ENCODE measurements at regions not wholly inside any gene's neighbourhood (a gene's known extent, or its start where the extent isn't known, plus 50 kb on each side); places are given as distances from the start of the nearest gene placed in this dataset.
"Not testable (repeated sequence)": the region's sequence is repeated elsewhere in the genome, so short reads cannot be mapped to it uniquely, and the experiment has no call there.

DNA sequence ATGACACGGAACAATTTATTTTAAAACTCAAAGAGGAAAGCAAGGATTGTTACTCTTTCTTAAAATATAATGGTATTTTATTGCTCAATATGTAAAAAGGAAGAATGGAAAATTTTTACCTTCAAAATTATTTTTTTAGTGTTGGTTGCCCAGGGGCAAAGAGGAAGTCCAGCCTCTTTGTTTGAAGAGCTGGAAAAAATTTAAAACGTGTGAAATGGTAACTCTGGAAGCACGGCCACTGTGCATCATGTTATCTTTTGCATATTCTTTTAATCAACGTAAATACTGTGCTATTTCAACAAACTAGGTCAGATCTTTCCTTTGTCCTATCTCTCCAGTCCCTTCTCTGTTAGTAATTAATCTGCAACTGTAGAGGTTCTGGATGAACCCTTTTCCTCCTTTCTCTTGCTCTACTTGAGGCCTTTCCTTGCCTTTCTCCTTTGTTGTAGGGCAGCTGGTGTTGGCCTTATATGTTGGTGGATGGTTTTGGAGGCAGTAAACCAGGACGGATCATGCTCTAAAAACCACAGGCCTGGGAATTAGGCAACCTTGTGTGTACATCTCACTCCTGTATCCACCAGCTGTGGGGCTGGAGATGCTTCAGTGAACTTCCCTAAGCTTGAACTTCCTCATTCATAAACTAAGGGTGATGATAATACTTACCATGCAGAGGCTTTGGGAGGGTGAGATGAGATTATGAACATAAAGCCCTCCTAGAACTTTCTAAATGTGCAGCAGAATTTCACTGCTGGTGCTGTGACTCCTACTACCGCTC, 143.3 kb downstream of the PRL start:
- no peaks in the 10 kb centered on the region for H3K36me3 ChIP-seq (ENCODE audit: control insufficient read depth, insufficient read depth, low read length)
- H3K4me3 ChIP-seq (ENCODE audit: low read depth, low read length) = no peak overlapping the region
- TF ChIP-seq, protein P1, sequence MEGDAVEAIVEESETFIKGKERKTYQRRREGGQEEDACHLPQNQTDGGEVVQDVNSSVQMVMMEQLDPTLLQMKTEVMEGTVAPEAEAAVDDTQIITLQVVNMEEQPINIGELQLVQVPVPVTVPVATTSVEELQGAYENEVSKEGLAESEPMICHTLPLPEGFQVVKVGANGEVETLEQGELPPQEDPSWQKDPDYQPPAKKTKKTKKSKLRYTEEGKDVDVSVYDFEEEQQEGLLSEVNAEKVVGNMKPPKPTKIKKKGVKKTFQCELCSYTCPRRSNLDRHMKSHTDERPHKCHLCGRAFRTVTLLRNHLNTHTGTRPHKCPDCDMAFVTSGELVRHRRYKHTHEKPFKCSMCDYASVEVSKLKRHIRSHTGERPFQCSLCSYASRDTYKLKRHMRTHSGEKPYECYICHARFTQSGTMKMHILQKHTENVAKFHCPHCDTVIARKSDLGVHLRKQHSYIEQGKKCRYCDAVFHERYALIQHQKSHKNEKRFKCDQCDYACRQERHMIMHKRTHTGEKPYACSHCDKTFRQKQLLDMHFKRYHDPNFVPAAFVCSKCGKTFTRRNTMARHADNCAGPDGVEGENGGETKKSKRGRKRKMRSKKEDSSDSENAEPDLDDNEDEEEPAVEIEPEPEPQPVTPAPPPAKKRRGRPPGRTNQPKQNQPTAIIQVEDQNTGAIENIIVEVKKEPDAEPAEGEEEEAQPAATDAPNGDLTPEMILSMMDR (IDR thresholded peaks at IDR 0.05; ENCODE audit: insufficient read depth, low read length, poor library complexity, severe bottlenecking) = no peak
- no peaks in the 10 kb centered on the region for H3K27me3 ChIP-seq (ENCODE audit: control insufficient read depth, insufficient read depth, low read length)
- DNase-seq (ENCODE audit: low read depth) = peak; percentile 59

DNA sequence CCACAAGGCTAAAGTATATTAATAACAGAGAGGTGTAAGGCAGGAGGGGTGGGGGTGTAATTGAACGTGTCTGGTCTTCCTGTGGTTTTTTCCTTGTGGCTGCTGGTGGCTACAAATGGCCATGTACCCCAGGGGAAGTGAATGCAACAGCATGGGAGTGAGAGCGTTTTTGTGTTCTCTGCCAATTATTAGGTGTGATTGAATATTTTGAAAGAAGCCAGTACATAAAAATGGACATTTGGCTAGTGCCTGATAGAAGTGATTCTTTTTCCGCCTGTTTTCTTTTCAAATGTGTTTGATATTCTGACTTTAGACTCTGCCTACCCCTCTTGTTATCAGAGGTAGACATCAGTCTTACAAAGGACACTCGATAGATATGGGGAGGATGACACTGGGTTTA, 141.3 kb downstream of the PRL start:
- TF ChIP-seq, protein P1 (IDR thresholded peaks at IDR 0.05; ENCODE audit: insufficient read depth, low read length, poor library complexity, severe bottlenecking) = no peak
- no peaks in the 10 kb centered on the region for H3K36me3 ChIP-seq (ENCODE audit: control insufficient read depth, insufficient read depth, low read length)
- no peak for DNase-seq (ENCODE audit: low read depth)
- no peaks in the 10 kb centered on the region for H3K27me3 ChIP-seq (ENCODE audit: control insufficient read depth, insufficient read depth, low read length)
- H3K4me3 ChIP-seq (ENCODE audit: low read depth, low read length) = no peak overlapping the region

DNA sequence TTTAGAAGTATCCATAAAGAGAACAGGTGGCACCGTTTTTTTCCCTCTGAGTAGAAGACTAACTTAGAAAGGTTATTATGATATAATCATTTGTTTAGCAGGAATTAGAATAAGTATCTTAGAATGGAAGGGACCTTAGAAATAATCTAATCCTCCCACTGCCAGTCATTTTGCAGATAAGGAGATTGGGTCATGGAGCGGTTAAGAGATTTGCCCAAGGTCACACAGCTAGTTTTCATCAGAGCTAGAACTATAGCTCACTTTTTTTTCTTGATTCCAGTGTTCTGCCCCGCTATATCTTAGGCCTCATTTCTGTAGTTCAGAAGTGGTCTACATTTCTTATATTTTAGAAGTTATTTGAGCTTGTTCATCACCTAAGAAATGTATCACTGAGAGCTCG, 139.6 kb downstream of the PRL start:
- Histone ChIP-seq H3K27me3 (ENCODE audit: control insufficient read depth, insufficient read depth, low read length) (no peaks in the 10 kb centered on the region), H3K36me3 (ENCODE audit: control insufficient read depth, insufficient read depth, low read length) (no peaks in the 10 kb centered on the region), H3K4me3 (ENCODE audit: low read depth, low read length) (no peak overlapping the region)
- DNase-seq (ENCODE audit: low read depth) = no peak
- TF ChIP-seq, protein P1 (IDR thresholded peaks at IDR 0.05; ENCODE audit: insufficient read depth, low read length, poor library complexity, severe bottlenecking) = no peak

DNA sequence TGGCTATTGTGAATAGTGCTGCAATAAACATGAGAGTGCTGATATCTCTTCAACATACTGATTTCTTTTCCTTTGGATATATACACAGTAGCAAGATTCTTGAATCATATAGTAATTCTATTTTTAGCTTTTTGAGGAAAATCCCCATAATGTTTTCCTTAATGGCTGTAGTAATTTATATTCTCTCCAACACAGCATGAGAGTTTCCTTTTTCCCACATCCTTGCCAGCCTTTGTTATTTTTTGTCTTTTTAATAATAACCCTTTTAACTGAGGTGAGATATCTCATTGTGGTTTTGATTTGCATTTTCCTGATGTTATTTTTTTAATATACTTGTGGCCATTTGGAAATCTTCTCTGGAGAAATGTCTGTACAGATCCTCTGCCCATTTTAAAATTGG, 132.6 kb downstream of the PRL start:
- Histone ChIP-seq H3K27me3 (ENCODE audit: control insufficient read depth, insufficient read depth, low read length) (no peaks in the 10 kb centered on the region), H3K36me3 (ENCODE audit: control insufficient read depth, insufficient read depth, low read length) (no peaks in the 10 kb centered on the region), H3K4me3 (ENCODE audit: low read depth, low read length) (no peak overlapping the region)
- DNase-seq (ENCODE audit: low read depth) = no peak
- TF ChIP-seq, protein P1 (IDR thresholded peaks at IDR 0.05; ENCODE audit: insufficient read depth, low read length, poor library complexity, severe bottlenecking) = no peak

DNA sequence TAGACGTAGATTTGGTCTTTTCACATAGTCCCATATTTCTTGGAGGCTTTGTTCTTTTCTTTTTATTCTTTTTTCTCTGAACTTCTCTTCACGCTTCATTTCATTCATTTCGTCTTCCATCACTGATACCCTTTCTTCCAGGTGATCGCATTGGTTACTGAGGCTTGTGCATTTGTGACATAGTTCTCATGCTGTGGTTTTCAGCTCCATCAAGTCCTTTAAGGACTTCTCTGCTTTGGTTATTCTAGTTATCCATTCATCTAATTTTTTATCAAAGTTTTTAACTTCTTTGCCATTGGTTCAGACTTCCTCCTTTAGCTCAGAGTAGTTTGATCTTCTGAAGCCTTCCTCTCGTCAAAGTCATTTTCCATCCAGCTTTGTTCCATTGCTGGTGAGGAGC, 125.8 kb downstream of the PRL start:
- H3K36me3 ChIP-seq (ENCODE audit: control insufficient read depth, insufficient read depth, low read length); H3K27me3 ChIP-seq (ENCODE audit: control insufficient read depth, insufficient read depth, low read length); DNase-seq (ENCODE audit: low read depth); H3K4me3 ChIP-seq (ENCODE audit: low read depth, low read length): not testable (repeated sequence)

DNA sequence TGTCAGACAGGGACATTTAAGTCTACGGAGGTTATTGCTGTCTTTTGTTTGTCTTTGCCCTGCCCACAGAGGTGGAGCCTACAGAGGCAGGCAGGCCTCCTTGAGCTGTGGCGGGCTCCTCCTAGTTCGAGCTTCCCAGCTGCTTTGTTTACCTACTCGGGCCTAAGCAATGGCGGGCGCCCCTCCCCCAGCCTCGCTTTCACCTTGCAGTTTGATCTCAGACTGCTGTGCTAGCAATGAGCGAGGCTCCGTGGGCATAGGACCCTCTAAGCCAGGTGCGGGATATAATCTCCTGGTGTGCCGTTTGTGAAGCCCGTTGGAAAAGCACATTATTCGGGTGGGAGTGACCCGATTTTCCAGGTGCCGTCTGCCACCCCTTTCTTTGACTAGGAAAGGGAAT, 125.0 kb downstream of the PRL start:
- not testable (repeated sequence) for H3K4me3 ChIP-seq (ENCODE audit: low read depth, low read length); DNase-seq (ENCODE audit: low read depth); H3K27me3 ChIP-seq (ENCODE audit: control insufficient read depth, insufficient read depth, low read length); H3K36me3 ChIP-seq (ENCODE audit: control insufficient read depth, insufficient read depth, low read length)

DNA sequence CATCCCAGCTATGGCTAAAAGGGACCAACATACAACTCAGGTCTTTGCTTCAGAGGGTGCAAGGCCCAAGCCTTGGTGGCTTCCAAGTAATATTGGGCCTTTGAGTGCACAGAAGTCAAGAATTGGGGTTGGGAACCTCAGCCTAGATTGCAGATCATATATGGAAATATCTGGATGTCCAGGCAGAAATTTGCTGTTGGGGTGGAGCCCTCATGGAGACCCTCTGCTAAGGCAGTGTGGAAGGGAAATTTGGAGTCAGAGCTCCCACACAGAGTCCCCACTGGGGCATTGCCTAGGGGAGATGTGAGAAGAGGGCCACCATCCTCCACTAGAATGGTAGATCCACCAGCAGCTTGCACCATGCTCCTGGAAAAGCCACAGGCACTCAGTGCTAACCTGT, 123.5 kb downstream of the PRL start:
- H3K27me3 ChIP-seq (ENCODE audit: control insufficient read depth, insufficient read depth, low read length) = no peaks in the 10 kb centered on the region
- H3K4me3 ChIP-seq (ENCODE audit: low read depth, low read length) = no peak overlapping the region
- peaks cover 1% of the 10 kb centered on the region for H3K36me3 ChIP-seq (ENCODE audit: control insufficient read depth, insufficient read depth, low read length)
- TF ChIP-seq, protein P1 (IDR thresholded peaks at IDR 0.05; ENCODE audit: insufficient read depth, low read length, poor library complexity, severe bottlenecking) = no peak
- DNase-seq (ENCODE audit: low read depth) = no peak

DNA sequence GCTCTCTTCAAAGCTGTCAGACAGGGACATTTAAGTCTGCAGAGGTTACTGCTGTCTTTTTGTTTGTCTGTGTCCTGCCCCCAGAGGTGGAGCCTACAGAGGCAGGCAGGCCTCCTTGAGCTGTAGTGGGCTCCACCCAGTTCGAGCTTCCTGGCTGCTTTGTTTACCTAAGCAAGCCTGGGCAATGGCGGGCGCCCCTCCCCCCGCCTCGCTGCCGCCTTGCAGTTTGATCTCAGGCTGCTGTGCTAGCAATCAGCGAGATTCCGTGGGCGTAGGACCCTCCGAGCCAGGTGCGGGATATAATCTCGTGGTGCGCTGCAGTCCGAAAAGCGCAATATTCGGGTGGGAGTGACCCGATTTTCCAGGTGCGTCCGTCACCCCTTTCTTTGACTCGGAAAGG, 116.6 kb downstream of the PRL start:
- not testable (repeated sequence) for H3K4me3 ChIP-seq (ENCODE audit: low read depth, low read length); DNase-seq (ENCODE audit: low read depth); H3K36me3 ChIP-seq (ENCODE audit: control insufficient read depth, insufficient read depth, low read length); H3K27me3 ChIP-seq (ENCODE audit: control insufficient read depth, insufficient read depth, low read length)
